HFFc6 (cell line): ENCODE measurements at regions not wholly inside any gene's neighbourhood (a gene's known extent, or its start where the extent isn't known, plus 50 kb on each side); places are given as distances from the start of the nearest gene placed in this dataset.
"Not testable (repeated sequence)": the region's sequence is repeated elsewhere in the genome, so short reads cannot be mapped to it uniquely, and the experiment has no call there.

ENCODE experiments used
- DNase-seq: peaks from one replicate; pipeline ENCODE4 v3.0.0-alpha.2; 2018
- H3K27ac Mint-ChIP-seq: 2 replicates; pipeline ENCODE4 v1.8.0; 2020; ENCODE audit warnings: mild to moderate bottlenecking, mixed read lengths
- H3K27me3 Mint-ChIP-seq: 2 replicates; pipeline ENCODE4 v1.8.0; 2021; ENCODE audit warnings: mild to moderate bottlenecking, moderate library complexity, mixed read lengths; ENCODE audit not compliant: insufficient read depth
- H3K36me3 Mint-ChIP-seq: 2 replicates; pipeline ENCODE4 v1.8.0; 2021; ENCODE audit warnings: low read depth, mixed read lengths
- H3K4me1 Mint-ChIP-seq: 2 replicates; pipeline ENCODE4 v1.8.0; 2020; ENCODE audit warnings: low read depth, mixed read lengths
- H3K4me3 Mint-ChIP-seq: 2 replicates; pipeline ENCODE4 v1.8.0; 2020; ENCODE audit warnings: mild to moderate bottlenecking, moderate library complexity, mixed read lengths
- H3K9me3 Mint-ChIP-seq: 2 replicates; pipeline ENCODE4 v1.8.0; 2020; ENCODE audit warnings: mild to moderate bottlenecking, mixed read lengths
- CTCF ChIP-seq: fragments of 200-600 bp; sonication (generic); IDR thresholded peaks from 2 replicates; pipeline ENCODE4 v1.5.0; 2021; ENCODE audit warnings: antibody characterized with exemption, mild to moderate bottlenecking

- Mint-ChIP-seq H3K36me3 (peaks cover 18% of the 10 kb centered on the region), H3K27me3 (no peaks in the 10 kb centered on the region), H3K4me3 (no peak overlapping the region), H3K9me3 (peaks cover 11% of the 10 kb centered on the region), H3K4me1 (peaks cover 8% of the 10 kb centered on the region), H3K27ac (no peak overlapping the region)
- no peak for TF ChIP-seq CTCF
- no peak for DNase-seq
These were observed 128.9 kb downstream of the ZFP64 start for GRCh38 chr20:52062452-52063209.

- H3K36me3 Mint-ChIP-seq: peaks cover 25% of the 10 kb centered on the region
- no peak overlapping the region for H3K27ac Mint-ChIP-seq
- H3K4me3 Mint-ChIP-seq: no peak overlapping the region
- H3K27me3 Mint-ChIP-seq: no peaks in the 10 kb centered on the region; the same call in 1 of the 2 replicates
- H3K4me1 Mint-ChIP-seq: peaks cover 17% of the 10 kb centered on the region
- peak; percentile 61 for TF ChIP-seq CTCF
- peak; percentile 3 for DNase-seq
- H3K9me3 Mint-ChIP-seq: peaks cover 20% of the 10 kb centered on the region
These were observed 130.5 kb downstream of the ZFP64 start for GRCh38 chr20:52060794-52061714.

- H3K4me3 Mint-ChIP-seq, H3K27me3 Mint-ChIP-seq, H3K27ac Mint-ChIP-seq, DNase-seq: not testable (repeated sequence)
- peaks cover 21% of the 10 kb centered on the region for H3K36me3 Mint-ChIP-seq
- peaks cover 26% of the 10 kb centered on the region for H3K4me1 Mint-ChIP-seq
- peaks cover 20% of the 10 kb centered on the region for H3K9me3 Mint-ChIP-seq
These were observed 134.4 kb downstream of the ZFP64 start for GRCh38 chr20:52057133-52057532.

- peaks cover 21% of the 10 kb centered on the region for H3K36me3 Mint-ChIP-seq
- no peaks in the 10 kb centered on the region; the same call in 1 of the 2 replicates for H3K27me3 Mint-ChIP-seq
- DNase-seq: peak; percentile 93
- H3K27ac Mint-ChIP-seq: peak overlapping the region; percentile 83
- peaks cover 26% of the 10 kb centered on the region for H3K4me1 Mint-ChIP-seq
- H3K9me3 Mint-ChIP-seq: peaks cover 20% of the 10 kb centered on the region
- TF ChIP-seq CTCF: no peak
- peak overlapping the region; percentile 17; the same call in 1 of the 2 replicates for H3K4me3 Mint-ChIP-seq
These were observed 135.1 kb downstream of the ZFP64 start for GRCh38 chr20:52056203-52057062.

- DNase-seq: no peak
- no peak for TF ChIP-seq CTCF
- Mint-ChIP-seq H3K27me3 (no peaks in the 10 kb centered on the region; the same call in 1 of the 2 replicates), H3K4me3 (no peak overlapping the region), H3K9me3 (peaks cover 20% of the 10 kb centered on the region), H3K4me1 (peaks cover 20% of the 10 kb centered on the region), H3K36me3 (peaks cover 13% of the 10 kb centered on the region), H3K27ac (no peak overlapping the region)
These were observed 137.5 kb downstream of the ZFP64 start for GRCh38 chr20:52054123-52054522.
